Psoas muscle (tissue), 7 donors: ENCODE measurements at regions not wholly inside any gene's neighbourhood (a gene's known extent, or its start where the extent isn't known, plus 50 kb on each side); places are given as distances from the start of the nearest gene placed in this dataset.

Experiments used
- ATAC-seq, 4 donors: fragments of 200-7000 bp; cut with Tn5 transposase; one replicate each; pipeline ENCODE4 v1.9.1; 2020; ENCODE audit warnings: moderate library complexity in 3 of 4, mild to moderate bottlenecking in 2 of 4
- DNase-seq, 2 donors: peaks; one replicate each; pipeline ENCODE4 v3.0.0-alpha.2; 2020
- H3K27ac ChIP-seq: fragments of 200-600 bp; one replicate; pipeline ENCODE4 v1.8.0; 2022
- H3K27me3 ChIP-seq, 3 donors: fragments of 200-600 bp in 1 of 3; one replicate each; pipeline versions ENCODE4 v1.6.1 to v1.8.0; 2013 to 2022; ENCODE audit warnings: low read length in 2 of 3, mild to moderate bottlenecking in 2 of 3, moderate library complexity in 1 of 3; ENCODE audit not compliant: insufficient read depth in 3 of 3
- H3K36me3 ChIP-seq, 2 donors: fragments of 200-600 bp in 1 of 2; one replicate each; pipeline versions ENCODE4 v1.6.1 to v1.8.0; 2013 to 2022; ENCODE audit warnings: low read depth in 1 of 2, mild to moderate bottlenecking in 1 of 2, moderate library complexity in 1 of 2; ENCODE audit not compliant: insufficient read depth in 1 of 2
- H3K4me1 ChIP-seq: fragments of 200-600 bp; one replicate; pipeline ENCODE4 v1.8.0; 2022
- H3K4me3 ChIP-seq: fragments of 200-600 bp; one replicate; pipeline ENCODE4 v1.8.0; 2022; ENCODE audit warnings: mild to moderate bottlenecking
- H3K9me3 ChIP-seq: fragments of 200-600 bp; one replicate; pipeline ENCODE4 v1.8.0; 2022
- WGBS, 3 donors: extraction: QIAGEN DNeasy Blood & Tissue Kit; methylation state at CpG; one replicate each; pipeline versions ENCODE4 v1.1.6 to v1.1.7; 2013; 5-methylcytosine and 5-hydroxymethylcytosine counted together
- intact Hi-C, 2 donors: fragments of 100-400 bp; cut with DNase I; formaldehyde crosslinking; loops; one replicate each; pipeline versions ENCODE4 v1.11.0 to v1.14.2; 2022
- TF ChIP-seq, protein P1 (sequence below): fragments of 200-600 bp; IDR thresholded peaks from one replicate; pipeline ENCODE4 v1.8.0; 2022; ENCODE audit warnings: antibody characterized with exemption
- donor health status: healthy with polysubstance abuse.
- donor health status: DM: no; HTN: no; CAD: no; lungs with moderate emphysema.
- donor health status: Bipolar disorder and iron deficiency.
- donor health status: healthy.
- donor health status: DM: yes; HTN: yes; CAD: no.
- donor health status: DM: no; HTN: no; CAD: no.
- donor health status: DM: yes; HTN: yes; CAD: no.

DNA sequence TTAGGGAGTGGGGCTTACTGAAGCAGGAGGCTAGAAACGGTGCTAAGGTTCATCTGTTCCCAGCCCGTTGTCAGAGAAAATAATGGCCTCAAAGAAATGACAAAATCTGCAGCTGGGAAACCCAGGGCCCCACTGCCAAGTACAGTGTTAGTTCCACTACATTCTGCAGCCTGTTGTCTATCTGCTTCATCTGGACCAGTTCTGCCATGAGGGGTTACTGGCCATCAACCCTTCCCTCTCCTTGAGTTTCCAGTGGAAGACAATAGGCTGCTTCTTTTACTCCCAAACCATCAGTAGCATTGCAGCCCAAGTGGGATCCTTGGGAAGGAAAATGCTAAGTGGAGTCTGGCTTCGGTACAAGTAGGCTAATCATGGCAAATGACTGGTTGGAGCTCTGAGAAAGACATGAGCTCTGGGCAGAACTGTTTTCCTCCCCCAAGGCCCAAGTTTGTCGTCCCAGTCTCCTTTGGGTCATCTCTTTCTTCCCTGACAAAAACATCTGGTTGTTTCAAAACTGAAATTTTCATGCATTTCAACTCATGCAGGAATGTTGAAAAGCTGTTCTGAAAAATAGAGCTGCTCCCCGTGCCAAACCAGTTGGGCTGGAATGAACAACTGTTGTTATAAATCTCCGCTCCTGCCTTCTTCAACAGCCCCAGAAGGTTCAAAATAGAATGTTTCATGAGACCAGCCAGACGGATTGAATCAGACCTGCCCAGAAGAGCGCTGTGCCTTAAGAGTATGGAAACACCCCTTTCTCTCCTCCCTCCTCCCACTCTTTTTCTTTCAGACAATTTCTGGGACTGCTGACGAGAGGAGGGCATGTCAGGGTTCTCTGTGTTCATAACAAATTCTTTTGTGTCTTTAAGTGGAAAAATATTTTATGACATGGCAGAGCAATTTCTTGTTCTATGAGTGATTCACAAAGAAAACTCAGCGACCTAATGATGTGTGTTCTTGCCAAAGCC lies 116.6 kb downstream of the RAB18 start:
- 23 to 24% (median 24%) methylated on average over 10 of the region's 10 CpGs for WGBS, 3 donors
- intact Hi-C loops, result no loop called here
- no peak overlapping the region for H3K4me3 ChIP-seq

DNA sequence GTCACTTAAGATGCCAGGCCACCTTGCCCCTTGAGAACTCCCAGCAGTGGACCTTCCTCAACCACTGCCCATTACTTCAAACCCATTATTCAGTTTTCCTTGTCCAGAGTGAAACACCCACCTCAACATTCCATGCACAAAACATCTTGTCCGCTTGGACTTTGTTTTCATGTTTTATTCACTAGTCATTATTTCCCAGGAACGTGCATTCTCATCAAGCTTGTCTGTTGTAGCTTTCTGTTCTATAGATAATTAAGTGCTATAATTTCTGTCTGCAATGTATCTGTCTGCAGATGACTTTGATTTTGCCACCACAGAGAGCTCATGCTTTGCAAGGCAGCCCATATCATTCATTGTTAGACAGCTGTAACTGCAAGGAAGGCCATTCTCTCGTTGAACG lies 117.4 kb downstream of the RAB18 start:
- peaks cover 0 to 12% (median 2%) of the 10 kb centered on the region in 3 donors for H3K27me3 ChIP-seq
- DNase-seq, result no peak
- no peak for ATAC-seq
- H3K4me1 ChIP-seq, result no peaks in the 10 kb centered on the region
- no peak overlapping the region for H3K27ac ChIP-seq
- no peaks in the 10 kb centered on the region for H3K9me3 ChIP-seq
- intact Hi-C loops, result no loop called here
- WGBS, 3 donors, result 34 to 52% (median 46%) methylated on average over 4 of the region's 4 CpGs
- no peaks in the 10 kb centered on the region for H3K36me3 ChIP-seq
- TF ChIP-seq, protein P1, sequence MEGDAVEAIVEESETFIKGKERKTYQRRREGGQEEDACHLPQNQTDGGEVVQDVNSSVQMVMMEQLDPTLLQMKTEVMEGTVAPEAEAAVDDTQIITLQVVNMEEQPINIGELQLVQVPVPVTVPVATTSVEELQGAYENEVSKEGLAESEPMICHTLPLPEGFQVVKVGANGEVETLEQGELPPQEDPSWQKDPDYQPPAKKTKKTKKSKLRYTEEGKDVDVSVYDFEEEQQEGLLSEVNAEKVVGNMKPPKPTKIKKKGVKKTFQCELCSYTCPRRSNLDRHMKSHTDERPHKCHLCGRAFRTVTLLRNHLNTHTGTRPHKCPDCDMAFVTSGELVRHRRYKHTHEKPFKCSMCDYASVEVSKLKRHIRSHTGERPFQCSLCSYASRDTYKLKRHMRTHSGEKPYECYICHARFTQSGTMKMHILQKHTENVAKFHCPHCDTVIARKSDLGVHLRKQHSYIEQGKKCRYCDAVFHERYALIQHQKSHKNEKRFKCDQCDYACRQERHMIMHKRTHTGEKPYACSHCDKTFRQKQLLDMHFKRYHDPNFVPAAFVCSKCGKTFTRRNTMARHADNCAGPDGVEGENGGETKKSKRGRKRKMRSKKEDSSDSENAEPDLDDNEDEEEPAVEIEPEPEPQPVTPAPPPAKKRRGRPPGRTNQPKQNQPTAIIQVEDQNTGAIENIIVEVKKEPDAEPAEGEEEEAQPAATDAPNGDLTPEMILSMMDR, result no peak
- no peak overlapping the region for H3K4me3 ChIP-seq

More for the DNA sequence above, 116.6 kb downstream of the RAB18 start:
- DNase-seq, result peak in 1 of 2 donors; percentile 27
- TF ChIP-seq, protein P1, result no peak
- Histone ChIP-seq H3K4me1 (no peaks in the 10 kb centered on the region), H3K36me3 (no peaks in the 10 kb centered on the region), H3K9me3 (no peaks in the 10 kb centered on the region), H3K27ac (no peak overlapping the region), H3K27me3 (peaks cover 0 to 12% (median 2%) of the 10 kb centered on the region in 3 donors)
- peak; percentile 53 to 73 (median 67) for ATAC-seq

DNA sequence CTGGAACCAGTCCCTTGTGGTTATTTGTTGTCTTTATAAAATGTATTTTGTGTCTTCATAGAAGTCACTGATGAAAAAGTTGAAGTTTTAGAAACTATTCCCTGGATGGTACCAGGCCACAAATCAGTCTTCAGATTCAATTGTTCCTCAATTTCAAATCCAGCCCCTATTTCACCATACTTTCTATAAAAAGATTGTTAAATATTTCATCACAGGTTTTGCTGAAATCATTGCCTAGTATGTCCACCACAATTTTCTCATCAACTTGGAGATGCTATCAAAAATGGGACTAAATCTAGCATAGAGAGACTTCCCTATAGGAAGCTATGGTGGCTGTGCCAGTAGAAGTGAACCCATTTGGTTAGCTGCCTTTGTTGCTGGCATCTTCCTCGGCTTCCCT lies 118.5 kb downstream of the RAB18 start:
- Histone ChIP-seq H3K4me3 (no peak overlapping the region), H3K27ac (no peak overlapping the region), H3K9me3 (no peaks in the 10 kb centered on the region), H3K36me3 (no peaks in the 10 kb centered on the region), H3K27me3 (peaks cover 0 to 12% (median 0%) of the 10 kb centered on the region in 3 donors), H3K4me1 (no peaks in the 10 kb centered on the region)
- ATAC-seq (no peak), DNase-seq (no peak)
- WGBS, 3 donors, result 47 to 61% (median 58%) methylated on average over 1 of the region's 1 CpG
- TF ChIP-seq, protein P1, result no peak
- intact Hi-C loops, result no loop called here
